GM18499 (cell line): ENCODE measurements at regions not wholly inside any gene's neighbourhood (a gene's known extent, or its start where the extent isn't known, plus 50 kb on each side); places are given as distances from the start of the nearest gene placed in this dataset.

Source experiments
- ATAC-seq: cut with Tn5 transposase; IDR thresholded peaks from one replicate; pipeline ENCODE4 v1.9.1; 2021; ENCODE audit warnings: moderate number of reproducible peaks; ENCODE audit not compliant: insufficient read depth, unreplicated experiment

DNA sequence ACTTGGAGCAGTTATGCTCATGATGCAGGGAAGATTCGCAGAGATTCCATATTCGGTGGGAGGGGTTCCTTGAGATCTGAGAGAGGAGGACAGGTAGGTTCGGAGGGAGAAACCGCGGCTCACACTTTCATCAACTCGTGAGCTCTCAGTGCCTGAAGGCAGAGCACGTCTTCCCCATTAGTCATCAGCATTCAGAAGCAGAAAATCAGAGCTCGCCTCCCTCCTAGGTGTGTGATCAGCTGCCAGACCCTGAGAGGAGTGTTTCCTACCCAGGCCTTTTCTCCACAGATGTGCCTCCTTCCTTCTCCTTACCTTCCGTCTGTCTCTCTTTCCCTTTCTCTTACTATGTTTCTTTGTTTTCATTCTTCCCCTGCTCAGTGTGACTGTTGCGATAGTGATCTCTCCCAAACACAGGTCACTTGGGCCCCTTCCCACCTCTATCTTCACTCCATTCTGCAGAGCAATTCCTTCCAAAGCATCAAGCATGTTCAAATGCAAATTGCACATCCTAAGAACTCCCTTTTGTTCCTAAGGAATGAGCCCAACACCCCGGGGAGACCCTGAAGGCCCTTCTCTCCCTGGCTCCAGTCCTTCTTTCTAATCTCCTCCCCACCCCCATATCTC lies 389.5 kb downstream of the UQCRFS1 start:
- no peak for ATAC-seq

DNA sequence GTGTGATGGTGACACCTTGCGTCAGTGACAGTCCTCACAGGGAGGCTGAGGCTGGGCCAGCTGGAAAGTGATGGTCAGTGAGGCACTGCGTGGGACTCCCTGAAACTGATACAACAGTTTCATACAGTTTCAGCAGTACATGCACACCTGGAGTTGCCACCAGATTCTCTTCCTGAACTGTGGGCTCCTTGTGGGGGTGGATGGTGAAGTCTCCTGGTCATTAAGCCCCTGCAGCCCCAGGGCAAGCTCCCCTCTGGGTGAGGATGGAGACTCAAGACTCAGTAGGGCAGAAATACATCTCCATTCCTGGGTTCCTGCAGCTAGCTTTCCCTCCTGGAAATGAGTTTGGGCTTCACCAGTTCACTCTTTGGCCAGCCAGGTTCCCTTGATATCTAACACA lies 392.7 kb downstream of the UQCRFS1 start:
- ATAC-seq, result no peak

DNA sequence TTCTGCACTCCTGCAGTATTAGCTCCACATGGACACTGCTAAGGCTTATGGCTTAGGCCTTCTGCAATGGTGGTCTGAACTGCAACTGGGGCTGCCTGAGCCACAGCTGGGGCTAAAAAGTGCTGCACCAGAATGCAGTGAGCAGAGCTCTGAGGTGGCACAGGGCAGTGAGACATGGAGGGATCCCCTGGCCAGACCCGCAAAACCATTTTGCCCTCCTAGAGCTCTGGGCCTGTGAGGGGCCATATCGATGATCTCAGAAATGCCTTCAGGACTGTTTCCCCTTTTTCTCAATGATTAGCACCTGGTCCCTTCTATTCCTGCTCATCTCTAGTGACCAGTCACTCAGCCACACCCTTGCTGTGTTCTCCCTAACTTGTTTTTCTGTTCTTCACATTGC lies 397.7 kb downstream of the UQCRFS1 start:
- no peak for ATAC-seq

DNA sequence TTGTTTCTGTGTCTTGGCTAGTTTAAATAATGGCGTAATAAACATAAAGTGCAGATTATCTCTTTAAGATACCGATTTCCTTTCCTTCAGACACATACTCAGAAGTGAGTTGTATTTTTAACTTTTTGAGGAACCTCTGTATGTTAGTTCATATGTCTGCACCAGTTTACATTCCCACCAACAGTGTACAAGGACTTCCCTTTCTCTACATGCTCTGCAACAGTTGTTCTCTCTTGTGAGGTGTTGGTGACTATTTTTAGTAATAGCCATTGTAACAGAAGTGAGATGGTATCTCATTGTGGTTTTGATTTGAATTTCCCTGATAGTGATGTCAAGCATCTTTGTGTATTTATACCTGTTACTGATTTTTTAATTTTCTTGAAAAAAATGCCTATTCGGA lies 418.6 kb downstream of the UQCRFS1 start:
- no peak for ATAC-seq

DNA sequence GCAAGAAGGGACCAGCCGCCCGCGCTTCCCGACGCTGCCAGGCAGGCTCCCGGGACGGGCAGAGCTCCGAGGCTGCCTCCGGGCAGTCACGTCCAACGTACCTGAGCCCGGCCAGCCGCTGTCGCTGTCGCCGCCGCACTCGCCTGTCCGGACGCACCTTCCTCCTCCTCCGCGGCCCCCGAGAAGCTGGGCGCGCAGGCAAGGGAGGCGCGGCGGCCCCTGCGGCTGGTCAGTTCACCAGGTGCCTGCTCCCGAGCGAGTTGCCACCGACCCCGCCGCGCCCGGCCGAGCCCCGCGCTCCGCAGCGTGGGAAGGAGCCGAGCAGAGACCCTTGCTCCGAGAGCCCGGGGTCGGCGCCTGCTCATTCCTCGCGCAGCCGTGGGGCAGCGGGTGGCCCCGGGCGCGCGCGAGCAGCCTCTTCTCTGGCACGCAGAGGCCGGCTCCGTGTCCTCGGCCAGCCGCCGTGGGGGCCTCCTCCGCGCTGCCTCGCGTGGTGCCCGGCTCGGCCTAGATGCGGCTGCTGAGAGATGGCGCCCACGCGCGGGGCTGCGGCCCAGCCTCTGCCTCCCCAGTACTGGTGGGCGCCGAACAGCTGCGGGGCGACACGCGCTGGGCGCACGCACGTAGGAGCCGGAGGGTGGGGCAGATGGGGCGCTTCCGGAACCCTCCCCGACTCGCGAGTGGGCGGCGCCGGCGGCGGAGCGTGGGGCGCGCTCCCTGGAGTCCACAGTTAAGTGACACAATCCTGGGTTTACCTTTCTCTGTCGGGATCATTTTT lies 419.4 kb downstream of the UQCRFS1 start:
- ATAC-seq, result no peak

DNA sequence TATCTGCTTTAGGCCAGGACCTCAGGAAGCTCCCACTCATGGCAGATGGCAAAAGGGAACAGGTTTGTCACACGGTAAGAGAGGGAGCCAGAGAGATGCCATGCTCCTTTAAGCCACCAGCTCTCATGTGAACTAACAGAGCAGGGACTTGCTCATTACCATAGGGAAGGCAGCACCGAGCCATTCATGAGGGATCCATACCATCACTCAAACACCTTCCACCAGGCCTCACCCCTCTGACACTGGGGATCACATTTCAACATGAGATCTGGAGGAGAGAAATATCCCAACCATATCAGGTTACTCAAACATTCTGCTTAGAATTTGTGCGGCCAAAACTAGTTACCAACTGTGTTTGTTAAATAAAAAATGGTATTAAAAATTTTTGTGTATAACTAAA lies 427.0 kb downstream of the UQCRFS1 start:
- ATAC-seq, result no peak

DNA sequence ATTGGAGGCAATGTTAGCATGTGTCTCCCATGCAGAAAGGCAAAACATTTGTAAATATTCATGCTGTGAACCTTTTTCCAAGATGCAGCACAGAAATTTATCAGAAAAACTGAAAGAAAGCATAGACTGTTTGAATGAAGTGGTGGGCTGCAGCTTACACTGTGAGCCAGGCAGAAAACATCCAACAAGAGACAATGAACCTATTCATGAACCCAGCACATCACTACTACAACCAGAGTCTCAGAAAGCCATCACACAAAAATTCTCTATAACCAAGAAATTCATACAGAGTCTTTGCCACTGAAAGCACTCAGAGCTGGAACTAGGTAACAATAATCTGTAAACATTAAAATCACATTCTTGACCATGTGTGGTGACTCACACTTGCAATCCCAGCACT lies 448.9 kb downstream of the UQCRFS1 start:
- no peak for ATAC-seq

DNA sequence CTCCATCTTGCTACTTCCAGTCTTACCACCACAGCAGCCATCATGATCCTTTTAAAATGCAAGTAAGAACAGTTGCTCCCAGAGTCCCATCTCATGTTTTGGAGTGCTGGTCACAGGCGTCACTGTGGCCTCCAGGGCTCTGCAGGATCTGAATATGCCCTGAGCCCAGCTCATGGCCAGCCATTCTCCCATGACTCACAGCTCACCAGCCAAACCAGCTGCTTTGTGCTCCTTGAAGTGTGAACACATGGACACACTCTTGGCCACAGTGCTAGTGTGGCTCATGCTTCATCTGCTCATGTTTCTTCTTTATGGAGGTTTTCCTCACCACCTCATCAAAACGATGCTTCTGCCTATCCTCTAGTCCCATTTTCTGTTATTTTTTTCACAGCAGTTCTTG lies 466.5 kb downstream of the UQCRFS1 start:
- no peak for ATAC-seq

DNA sequence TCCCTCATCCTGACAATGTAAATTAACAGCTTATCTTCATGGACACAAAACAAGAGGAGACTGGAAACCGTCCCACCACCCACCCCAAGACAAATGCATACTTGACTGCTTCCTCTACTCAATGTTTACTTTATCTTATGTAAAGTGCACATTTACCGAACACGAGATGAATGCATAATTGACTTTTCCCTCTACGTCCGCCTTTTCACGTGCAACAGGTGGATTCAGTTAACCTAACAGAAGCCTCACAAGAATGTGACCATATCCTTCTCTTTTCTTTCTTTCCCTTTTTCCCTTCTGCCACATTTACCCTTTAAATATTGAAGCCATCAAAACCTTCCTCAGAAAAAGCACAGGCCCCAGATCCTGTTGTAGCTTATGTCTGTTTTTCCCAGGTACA lies 468.0 kb downstream of the UQCRFS1 start:
- no peak for ATAC-seq

DNA sequence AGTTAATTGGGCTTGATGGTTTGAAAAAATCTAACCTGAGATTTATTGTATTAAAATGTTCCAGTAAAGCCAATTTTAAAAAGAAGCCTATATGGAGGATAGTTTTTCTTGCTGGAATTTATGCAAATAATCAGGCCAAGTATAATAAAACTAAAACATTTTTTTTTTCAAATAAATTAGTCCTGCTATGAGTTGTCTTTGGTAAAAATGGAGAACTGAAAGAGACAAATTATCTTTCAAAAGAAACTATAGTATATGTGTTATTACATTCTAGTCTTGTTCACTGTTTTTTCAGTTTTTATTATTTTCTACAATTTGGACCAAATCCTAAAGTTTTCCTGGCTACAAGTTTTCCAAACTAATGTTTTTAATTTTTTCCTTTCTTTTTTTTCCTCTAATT lies 468.9 kb downstream of the UQCRFS1 start:
- ATAC-seq, result no peak

DNA sequence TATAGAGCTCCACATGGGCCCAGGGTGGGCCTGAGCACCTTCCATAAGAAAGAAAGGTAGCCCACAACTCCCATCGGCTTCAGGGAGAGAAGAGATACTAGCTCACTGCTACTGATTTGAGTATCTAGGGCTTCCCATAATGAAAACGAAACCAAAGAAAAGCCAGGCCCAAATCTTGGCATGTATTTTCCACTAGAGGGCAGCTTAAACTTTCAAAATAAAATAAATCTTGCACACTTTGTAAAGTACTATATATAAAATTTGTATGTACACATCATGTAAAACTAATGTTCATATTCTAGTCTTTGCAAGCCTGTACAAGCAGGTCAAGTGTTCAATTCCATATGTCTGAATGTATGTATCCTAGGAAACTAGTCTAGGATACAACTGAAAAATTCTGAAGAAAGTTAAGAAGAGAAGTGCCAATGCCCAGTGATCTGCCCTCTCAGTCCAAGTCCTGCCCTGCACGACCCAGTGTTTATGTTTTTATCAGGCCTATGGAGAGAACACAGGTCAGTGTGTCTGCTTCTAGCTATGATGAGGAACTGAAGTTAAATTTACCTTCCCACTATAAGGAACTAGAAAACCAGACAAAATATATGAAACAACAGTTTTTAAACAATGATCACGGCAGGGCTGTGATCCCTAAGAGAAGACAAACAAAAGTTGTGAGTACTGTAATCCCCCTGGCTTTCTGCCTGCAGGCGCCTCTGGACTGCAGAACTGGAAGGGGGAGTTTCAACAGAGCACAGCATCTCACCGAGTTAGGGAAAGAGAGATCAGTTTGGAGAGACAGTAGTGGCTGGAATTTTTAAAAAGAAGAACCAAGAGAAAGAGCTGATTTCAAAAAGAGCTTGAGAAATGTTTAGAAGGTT lies 475.7 kb downstream of the UQCRFS1 start:
- no peak for ATAC-seq

DNA sequence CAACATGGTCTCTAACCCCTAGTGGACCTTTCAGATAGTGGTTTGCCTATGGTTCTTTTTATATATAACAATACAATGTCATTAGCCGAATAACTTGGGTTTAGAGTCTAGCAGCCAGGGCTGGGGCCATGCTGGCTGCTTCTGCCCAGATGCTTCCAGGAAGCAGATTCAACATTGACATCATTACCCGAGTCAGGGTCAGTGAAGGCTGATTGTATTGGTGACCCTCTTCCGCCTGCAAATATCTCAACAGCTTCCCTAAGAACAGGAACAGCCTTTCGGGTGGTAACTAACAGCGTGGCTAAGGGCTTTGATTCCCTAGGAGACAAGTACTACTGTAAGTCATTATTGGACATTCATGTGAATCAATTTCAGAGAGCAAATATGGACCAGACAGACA lies 476.4 kb downstream of the UQCRFS1 start:
- ATAC-seq, result no peak

DNA sequence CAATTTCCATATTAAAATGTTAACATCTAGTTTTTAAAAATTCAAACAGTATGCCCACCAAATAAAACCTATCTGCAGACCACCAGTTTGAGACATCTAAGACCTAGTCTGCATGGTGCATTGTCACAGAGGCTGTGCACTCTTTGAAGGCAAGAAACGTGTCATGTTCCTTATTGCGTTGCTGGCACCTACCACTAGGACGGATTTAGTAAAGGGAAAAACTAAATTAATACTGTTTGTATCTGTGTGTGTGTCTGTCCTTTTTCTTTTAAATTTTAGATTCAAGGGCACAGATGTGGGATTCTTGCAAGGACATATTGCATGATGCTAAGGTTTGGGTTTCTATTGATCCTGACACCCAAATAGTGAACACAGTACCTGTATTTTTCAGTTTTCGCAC lies 481.4 kb downstream of the UQCRFS1 start:
- ATAC-seq, result no peak

DNA sequence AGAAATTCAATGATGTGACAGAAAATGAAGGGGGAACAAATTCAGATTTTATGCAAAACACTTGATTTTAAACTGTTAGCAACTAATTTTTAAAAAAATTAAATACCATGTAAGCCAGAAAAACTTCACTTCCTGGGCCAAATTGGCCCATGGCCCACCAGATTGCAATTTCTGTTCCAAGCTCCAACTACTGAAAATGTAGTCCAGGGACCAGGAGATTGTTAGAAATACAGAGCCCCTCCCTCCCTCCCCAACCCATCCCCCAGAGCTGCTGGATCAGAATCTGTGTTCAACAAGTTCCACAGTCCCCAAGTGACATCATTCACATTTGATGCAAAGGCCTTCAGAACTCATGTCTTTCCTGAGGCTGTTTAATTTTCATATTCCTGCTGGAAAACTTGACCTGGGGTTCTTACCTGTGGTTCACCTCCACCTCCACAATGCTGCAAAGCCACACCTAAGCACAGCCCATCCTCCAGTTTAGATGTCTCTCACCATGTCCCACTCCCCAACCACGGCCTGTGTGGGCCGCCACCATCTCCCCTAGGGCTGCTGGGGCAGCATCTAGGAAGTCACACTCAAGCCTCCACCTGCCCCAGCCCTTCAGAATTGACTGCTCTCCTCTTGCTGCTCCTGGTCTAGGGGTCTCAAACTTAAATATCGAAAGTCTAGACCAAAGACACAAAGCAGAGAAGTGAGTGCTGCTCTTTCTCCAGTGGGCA lies 482.0 kb downstream of the UQCRFS1 start:
- ATAC-seq, result no peak

DNA sequence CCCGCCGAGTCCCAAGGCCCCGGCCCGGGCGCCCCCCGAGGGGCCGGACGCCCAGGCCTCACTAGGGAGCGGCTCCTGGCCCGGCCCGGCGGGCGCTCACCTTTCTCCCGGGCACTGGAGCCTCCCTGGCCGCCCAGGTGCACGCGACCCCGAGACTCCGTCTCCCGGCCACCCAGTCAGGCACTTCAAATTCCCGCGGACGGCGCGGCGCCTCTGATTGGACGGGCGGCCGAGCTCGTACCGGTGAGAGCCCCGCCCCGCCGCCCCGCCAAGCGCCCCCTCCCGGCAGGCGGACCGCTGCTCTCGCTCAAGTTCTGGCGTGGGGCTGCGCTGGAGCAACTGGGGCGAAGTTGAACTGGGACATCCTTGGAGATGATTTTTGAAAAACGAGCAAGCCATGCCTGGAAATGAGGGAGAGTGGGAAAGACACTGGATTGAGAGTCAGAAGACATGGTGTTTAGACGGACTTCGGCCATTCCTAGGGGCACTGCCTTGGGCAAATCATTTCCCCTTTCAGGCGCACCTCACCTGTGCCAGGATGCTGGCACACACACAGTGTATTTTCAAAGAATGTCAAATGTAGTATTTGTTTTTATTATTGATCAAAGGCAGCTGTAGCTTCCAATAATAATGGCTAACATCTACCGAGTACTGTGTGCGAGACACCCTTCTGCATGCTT lies 485.3 kb downstream of the UQCRFS1 start:
- ATAC-seq, result no peak

DNA sequence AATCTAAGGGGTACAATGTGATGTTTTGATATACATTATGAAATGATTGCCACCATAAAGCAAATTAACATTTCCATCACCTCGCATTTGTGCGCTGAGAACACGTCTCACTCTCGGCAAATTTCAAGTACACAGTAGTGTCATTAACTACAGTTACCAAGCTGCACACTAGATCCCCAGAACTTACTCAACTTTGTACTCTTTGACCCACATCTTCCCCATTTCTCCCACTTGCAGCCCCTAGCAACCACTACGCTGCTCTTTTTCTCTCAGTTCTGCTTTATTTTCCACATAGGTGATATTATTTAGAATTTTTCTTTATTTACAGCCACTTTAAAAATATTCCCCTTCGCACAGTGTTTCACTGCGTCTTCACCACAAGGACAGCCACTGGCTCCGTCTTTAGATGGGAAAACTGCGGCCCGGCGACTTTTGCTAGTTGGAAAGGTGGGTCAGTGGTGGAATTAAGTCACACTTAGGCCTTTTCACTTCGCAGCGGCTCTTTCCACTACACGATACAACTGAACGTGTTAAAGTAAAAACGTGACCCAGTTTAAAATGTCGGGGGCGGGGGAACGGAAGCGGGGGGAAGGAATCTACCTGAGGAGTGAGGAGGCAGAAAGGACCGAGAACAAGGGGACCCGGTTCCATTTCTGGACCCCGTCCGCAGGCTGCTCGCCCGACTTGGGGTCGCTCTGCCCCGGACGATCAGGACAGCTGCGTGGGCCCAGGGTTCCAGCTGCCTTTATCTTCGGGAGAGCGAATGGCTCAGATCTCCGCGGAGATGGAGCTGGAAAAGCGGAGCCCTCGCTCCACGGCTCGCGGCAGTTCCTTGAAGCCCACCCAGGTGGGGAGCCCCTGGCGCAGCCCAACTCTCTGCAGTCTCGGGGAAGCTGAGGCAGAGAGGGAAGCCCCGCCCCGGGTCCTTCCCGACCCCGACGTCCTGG lies 486.1 kb downstream of the UQCRFS1 start:
- ATAC-seq, result no peak

DNA sequence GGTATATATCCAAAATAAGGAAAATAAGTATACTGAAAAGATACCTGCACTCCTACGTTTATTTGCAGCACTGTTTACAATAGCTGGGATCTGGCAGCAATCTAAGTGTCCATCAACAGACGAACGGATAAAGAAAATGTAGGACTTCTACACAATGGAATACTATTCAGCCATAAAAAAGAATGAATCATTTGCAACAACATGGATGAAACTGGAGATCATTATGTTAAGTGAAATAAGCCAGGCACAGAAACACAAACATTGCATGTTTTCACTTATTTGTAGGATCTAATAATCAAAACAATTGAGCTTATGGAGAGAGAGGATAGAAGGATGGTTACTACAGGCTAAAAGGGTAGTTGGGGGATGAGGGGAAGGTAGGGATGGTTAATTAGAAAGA lies 494.0 kb downstream of the UQCRFS1 start:
- ATAC-seq, result no peak

DNA sequence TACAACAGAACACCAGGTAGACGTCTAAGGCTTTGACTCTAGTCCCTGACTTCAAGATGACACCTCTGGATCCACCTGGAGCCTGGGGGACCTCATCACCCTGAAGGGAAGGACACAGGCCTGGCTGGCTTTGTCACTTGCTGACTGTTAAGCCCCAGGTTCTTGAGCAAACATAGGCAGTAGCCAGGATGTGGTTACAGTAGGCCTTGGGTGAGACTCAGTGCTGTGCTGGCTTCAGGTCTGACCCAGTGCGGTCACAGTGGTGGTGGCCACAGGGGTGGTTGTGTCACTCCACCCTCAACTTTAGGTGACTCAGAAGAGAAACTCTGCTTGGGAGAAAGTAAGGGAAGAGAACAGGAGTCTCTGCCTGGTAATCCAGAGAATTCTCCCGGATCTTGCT lies 497.8 kb downstream of the UQCRFS1 start:
- no peak for ATAC-seq

DNA sequence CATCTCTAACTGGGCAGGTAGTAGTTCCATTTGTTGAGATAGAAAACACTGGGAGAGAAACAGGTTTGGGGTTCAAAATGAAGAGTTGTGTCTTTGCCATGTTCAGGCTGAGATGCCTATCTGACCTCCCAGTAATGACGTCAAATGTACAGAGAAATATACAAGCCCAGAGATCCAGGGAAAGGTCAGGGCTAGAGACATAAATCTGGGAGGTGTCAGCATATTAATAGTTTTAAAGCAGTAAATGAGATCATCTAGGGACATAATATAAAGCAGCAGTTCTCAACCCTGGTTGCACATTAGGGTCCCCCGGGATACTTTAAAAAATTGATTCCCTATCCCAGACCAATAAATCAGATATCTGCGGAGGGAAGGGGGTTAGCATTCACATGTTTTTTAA lies 501.5 kb downstream of the UQCRFS1 start:
- no peak for ATAC-seq
